ENCODE measurements at regions not wholly inside any gene's neighbourhood (a gene's known extent, or its start where the extent isn't known, plus 50 kb on each side); places are given as distances from the start of the nearest gene placed in this dataset.

- no peaks in the 10 kb centered on the region for H3K36me3 ChIP-seq (ENCODE audit: insufficient read depth, low read length)
- peak overlapping the region; percentile 8; the same call in 1 of the 2 replicates for H3K4me3 ChIP-seq (ENCODE audit: low read length)
- H3K9ac ChIP-seq (ENCODE audit: low read depth, low read length), result no peak overlapping the region
- no peaks in the 10 kb centered on the region for H3K9me3 ChIP-seq (ENCODE audit: insufficient read depth, low read depth, low read length)
- H3K27ac ChIP-seq (ENCODE audit: low read depth, low read length), result no peak overlapping the region
- 4% methylated on average over 1 of the region's 3 CpGs for WGBS
- H3K4me1 ChIP-seq (ENCODE audit: insufficient read depth, low read length), result peaks cover 46% of the 10 kb centered on the region
- peaks cover 46% of the 10 kb centered on the region for H3K27me3 ChIP-seq (ENCODE audit: insufficient read depth, low read length)
Observed at GRCh38 chr3:187618722-187619121, 51.5 kb downstream of the SST start.

- no peak overlapping the region for H3K4me3 ChIP-seq (ENCODE audit: low read length)
- no peaks in the 10 kb centered on the region for H3K9me3 ChIP-seq (ENCODE audit: insufficient read depth, low read depth, low read length)
- 87% methylated on average over 8 of the region's 8 CpGs for WGBS
- H3K9ac ChIP-seq (ENCODE audit: low read depth, low read length), result no peak overlapping the region
- H3K27ac ChIP-seq (ENCODE audit: low read depth, low read length), result no peak overlapping the region
- peaks cover 46% of the 10 kb centered on the region for H3K27me3 ChIP-seq (ENCODE audit: insufficient read depth, low read length)
- H3K36me3 ChIP-seq (ENCODE audit: insufficient read depth, low read length), result no peaks in the 10 kb centered on the region
- H3K4me1 ChIP-seq (ENCODE audit: insufficient read depth, low read length), result peaks cover 47% of the 10 kb centered on the region
Observed at GRCh38 chr3:187617213-187617612, 53.0 kb downstream of the SST start.

GRCh38 chr3:187616307-187616972, 53.8 kb downstream of the SST start:
- H3K36me3 ChIP-seq (ENCODE audit: insufficient read depth, low read length), result no peaks in the 10 kb centered on the region
- H3K9ac ChIP-seq (ENCODE audit: low read depth, low read length), result no peak overlapping the region
- 67% methylated on average over 4 of the region's 4 CpGs for WGBS
- no peak overlapping the region for H3K4me3 ChIP-seq (ENCODE audit: low read length)
- no peaks in the 10 kb centered on the region for H3K9me3 ChIP-seq (ENCODE audit: insufficient read depth, low read depth, low read length)
- no peak overlapping the region for H3K27ac ChIP-seq (ENCODE audit: low read depth, low read length)
- peaks cover 47% of the 10 kb centered on the region for H3K4me1 ChIP-seq (ENCODE audit: insufficient read depth, low read length)
- H3K27me3 ChIP-seq (ENCODE audit: insufficient read depth, low read length), result peaks cover 44% of the 10 kb centered on the region

GRCh38 chr3:187615630-187616029, 54.6 kb downstream of the SST start:
- no peak overlapping the region for H3K27ac ChIP-seq (ENCODE audit: low read depth, low read length)
- WGBS, result 82% methylated on average over 3 of the region's 3 CpGs

GRCh38 chr3:187612656-187613055, 57.5 kb downstream of the SST start:
- H3K9me3 ChIP-seq (ENCODE audit: insufficient read depth, low read depth, low read length), result no peaks in the 10 kb centered on the region
- 89% methylated on average over 1 of the region's 1 CpG for WGBS
- peaks cover 12% of the 10 kb centered on the region for H3K27me3 ChIP-seq (ENCODE audit: insufficient read depth, low read length)
- peaks cover 17% of the 10 kb centered on the region; the same call in 1 of the 2 replicates for H3K4me1 ChIP-seq (ENCODE audit: insufficient read depth, low read length)
- no peak overlapping the region for H3K27ac ChIP-seq (ENCODE audit: low read depth, low read length)
- no peak overlapping the region for H3K4me3 ChIP-seq (ENCODE audit: low read length)
- H3K36me3 ChIP-seq (ENCODE audit: insufficient read depth, low read length), result no peaks in the 10 kb centered on the region
- H3K9ac ChIP-seq (ENCODE audit: low read depth, low read length), result no peak overlapping the region

More at GRCh38 chr3:187615630-187616029, 54.6 kb downstream of the SST start:
- H3K4me3 ChIP-seq (ENCODE audit: low read length), result no peak overlapping the region
- H3K9ac ChIP-seq (ENCODE audit: low read depth, low read length), result no peak overlapping the region
- H3K27me3 ChIP-seq (ENCODE audit: insufficient read depth, low read length), result peaks cover 37% of the 10 kb centered on the region
- H3K36me3 ChIP-seq (ENCODE audit: insufficient read depth, low read length), result no peaks in the 10 kb centered on the region
- no peaks in the 10 kb centered on the region for H3K9me3 ChIP-seq (ENCODE audit: insufficient read depth, low read depth, low read length)
- peaks cover 43% of the 10 kb centered on the region for H3K4me1 ChIP-seq (ENCODE audit: insufficient read depth, low read length)

- Histone ChIP-seq H3K27ac (ENCODE audit: low read depth, low read length) (no peak overlapping the region), H3K4me1 (ENCODE audit: insufficient read depth, low read length) (0 out of 2 replicates have a peak, but pooled peaks cover 7% of the 10 kb centered on the region), H3K9ac (ENCODE audit: low read depth, low read length) (no peak overlapping the region), H3K36me3 (ENCODE audit: insufficient read depth, low read length) (no peaks in the 10 kb centered on the region), H3K4me3 (ENCODE audit: low read length) (no peak overlapping the region), H3K9me3 (ENCODE audit: insufficient read depth, low read depth, low read length) (no peaks in the 10 kb centered on the region), H3K27me3 (ENCODE audit: insufficient read depth, low read length) (no peaks in the 10 kb centered on the region)
- 82% methylated on average over 1 of the region's 1 CpG for WGBS
Observed at GRCh38 chr3:187610981-187611511, 59.1 kb downstream of the SST start.

- H3K9ac ChIP-seq (ENCODE audit: low read depth, low read length), result no peak overlapping the region
- no peak overlapping the region for H3K27ac ChIP-seq (ENCODE audit: low read depth, low read length)
- peaks cover 20% of the 10 kb centered on the region for H3K4me1 ChIP-seq (ENCODE audit: insufficient read depth, low read length)
- H3K9me3 ChIP-seq (ENCODE audit: insufficient read depth, low read depth, low read length), result no peaks in the 10 kb centered on the region
- H3K4me3 ChIP-seq (ENCODE audit: low read length), result no peak overlapping the region
- H3K27me3 ChIP-seq (ENCODE audit: insufficient read depth, low read length), result no peaks in the 10 kb centered on the region
- WGBS, result 44% methylated on average over 2 of the region's 2 CpGs
- H3K36me3 ChIP-seq (ENCODE audit: insufficient read depth, low read length), result no peaks in the 10 kb centered on the region
Observed at GRCh38 chr3:187594272-187594671, 75.9 kb downstream of the SST start.

- Histone ChIP-seq H3K27me3 (ENCODE audit: insufficient read depth, low read length) (no peaks in the 10 kb centered on the region), H3K9me3 (ENCODE audit: insufficient read depth, low read depth, low read length) (no peaks in the 10 kb centered on the region), H3K4me3 (ENCODE audit: low read length) (no peak overlapping the region), H3K4me1 (ENCODE audit: insufficient read depth, low read length) (peaks cover 20% of the 10 kb centered on the region), H3K9ac (ENCODE audit: low read depth, low read length) (no peak overlapping the region), H3K36me3 (ENCODE audit: insufficient read depth, low read length) (no peaks in the 10 kb centered on the region), H3K27ac (ENCODE audit: low read depth, low read length) (no peak overlapping the region)
- WGBS, result 91% methylated on average over 5 of the region's 5 CpGs
Observed at GRCh38 chr3:187593451-187593850, 76.7 kb downstream of the SST start.

GRCh38 chr3:187590861-187591576, 79.2 kb downstream of the SST start:
- no peaks in the 10 kb centered on the region for H3K27me3 ChIP-seq (ENCODE audit: insufficient read depth, low read length)
- H3K9me3 ChIP-seq (ENCODE audit: insufficient read depth, low read depth, low read length), result no peaks in the 10 kb centered on the region
- H3K4me1 ChIP-seq (ENCODE audit: insufficient read depth, low read length), result peaks cover 20% of the 10 kb centered on the region
- no peak overlapping the region for H3K9ac ChIP-seq (ENCODE audit: low read depth, low read length)
- peak overlapping the region; percentile 12; the same call in 1 of the 2 replicates for H3K27ac ChIP-seq (ENCODE audit: low read depth, low read length)
- H3K4me3 ChIP-seq (ENCODE audit: low read length), result no peak overlapping the region
- WGBS, result 52% methylated on average over 7 of the region's 10 CpGs
- no peaks in the 10 kb centered on the region for H3K36me3 ChIP-seq (ENCODE audit: insufficient read depth, low read length)

GRCh38 chr3:187587076-187587475, 83.1 kb downstream of the SST start:
- H3K27ac ChIP-seq (ENCODE audit: low read depth, low read length), result no peak overlapping the region
- no peaks in the 10 kb centered on the region for H3K36me3 ChIP-seq (ENCODE audit: insufficient read depth, low read length)
- no peaks in the 10 kb centered on the region for H3K27me3 ChIP-seq (ENCODE audit: insufficient read depth, low read length)
- H3K9me3 ChIP-seq (ENCODE audit: insufficient read depth, low read depth, low read length), result no peaks in the 10 kb centered on the region
- H3K4me3 ChIP-seq (ENCODE audit: low read length), result no peak overlapping the region
- H3K9ac ChIP-seq (ENCODE audit: low read depth, low read length), result no peak overlapping the region
- 87% methylated on average over 4 of the region's 4 CpGs for WGBS
- H3K4me1 ChIP-seq (ENCODE audit: insufficient read depth, low read length), result peaks cover 15% of the 10 kb centered on the region

- no peak overlapping the region for H3K4me3 ChIP-seq (ENCODE audit: low read length)
- H3K36me3 ChIP-seq (ENCODE audit: insufficient read depth, low read length), result no peaks in the 10 kb centered on the region
- H3K4me1 ChIP-seq (ENCODE audit: insufficient read depth, low read length), result peaks cover 7% of the 10 kb centered on the region
- H3K27me3 ChIP-seq (ENCODE audit: insufficient read depth, low read length), result no peaks in the 10 kb centered on the region
- H3K9me3 ChIP-seq (ENCODE audit: insufficient read depth, low read depth, low read length), result no peaks in the 10 kb centered on the region
- H3K9ac ChIP-seq (ENCODE audit: low read depth, low read length), result no peak overlapping the region
- no peak overlapping the region for H3K27ac ChIP-seq (ENCODE audit: low read depth, low read length)
Observed at GRCh38 chr3:187586226-187586625, 84.0 kb downstream of the SST start.
